H1 (cell line): ENCODE measurements at regions not wholly inside any gene's neighbourhood (a gene's known extent, or its start where the extent isn't known, plus 50 kb on each side); places are given as distances from the start of the nearest gene placed in this dataset.

ENCODE experiments used
- CTCF ChIA-PET: fragments of 300-600 bp; sonication (Branson Sonifier 250); formaldehyde crosslinking; loops from one replicate; lab custom pipeline; 2021; ENCODE audit not compliant: partially characterized antibody; lab: Charles Lee
- POLR2A ChIA-PET: fragments of 300-600 bp; sonication (Branson Sonifier 250); formaldehyde crosslinking; loops from one replicate; lab custom pipeline; 2021; ENCODE audit warnings: inconsistent platforms; ENCODE audit not compliant: partially characterized antibody; lab: Charles Lee
- DNase-seq, 2 experiments: peaks; one replicate each; pipeline versions ENCODE4 v3.0.0 to v3.0.0-alpha.2; 2010 to 2022; ENCODE audit warnings: low spot score in 2 of 2, low read depth in 1 of 2, mixed read lengths in 1 of 2
- FAIRE-seq: peaks from 2 replicates; lab custom pipeline; 2011; peaks lifted over from hg19 to GRCh38; lab: Jason Lieb, UNC
- H2AFZ ChIP-seq: 2 replicates; pipeline ENCODE4 v1.8.1; 2012; ENCODE audit warnings: low read length, inconsistent platforms
- H2AK5ac ChIP-seq: 2 replicates; pipeline ENCODE4 v1.6.1; 2013; ENCODE audit warnings: low read depth, low read length
- H2BK120ac ChIP-seq: replicated peaks from 2 replicates; pipeline ENCODE3; 2013; ENCODE audit warnings: low read depth, low read length, inconsistent platforms
- H2BK12ac ChIP-seq: 2 replicates; pipeline ENCODE4 v1.6.1; 2013; ENCODE audit warnings: low read depth, low read length
- H2BK15ac ChIP-seq: 2 replicates; pipeline ENCODE4 v1.6.1; 2013; ENCODE audit warnings: low read length
- H2BK20ac ChIP-seq: 2 replicates; pipeline ENCODE4 v1.6.1; 2013; ENCODE audit warnings: low read length
- H2BK5ac ChIP-seq: 2 replicates; pipeline ENCODE4 v1.6.1; 2013; ENCODE audit warnings: low read depth, low read length
- H3K14ac ChIP-seq: 2 replicates; pipeline ENCODE4 v1.6.1; 2013; ENCODE audit warnings: inconsistent platforms; ENCODE audit not compliant: insufficient read length
- H3K18ac ChIP-seq: 2 replicates; pipeline ENCODE4 v1.6.1; 2013; ENCODE audit warnings: low read length; ENCODE audit errors: extremely low read depth
- H3K23ac ChIP-seq: 2 replicates; pipeline ENCODE4 v1.6.1; 2013; ENCODE audit warnings: inconsistent platforms; ENCODE audit not compliant: insufficient read length
- H3K23me2 ChIP-seq: 2 replicates; pipeline ENCODE4 v1.6.1; 2013; ENCODE audit warnings: low read depth, low read length
- H3K27ac ChIP-seq: 2 replicates; pipeline ENCODE4 v1.6.1; 2011; ENCODE audit warnings: low read depth, low read length, inconsistent platforms
- H3K27me3 ChIP-seq, 4 experiments: replicated peaks in 1 of 4; 1 replicate in 1 of 4; 2 replicates in 3 of 4; pipeline versions ENCODE4 v1.6.1 to v1.8.1; 2011 to 2013; ENCODE audit warnings: low read length in 3 of 4, mild to moderate bottlenecking in 3 of 4, inconsistent platforms in 2 of 4, mixed read lengths in 2 of 4, moderate library complexity in 1 of 4; ENCODE audit not compliant: control insufficient read depth in 3 of 4, insufficient read depth in 3 of 4; ENCODE audit errors: extremely low read depth in 1 of 4
- H3K36me3 ChIP-seq, 4 experiments: 2 replicates each; pipeline versions ENCODE4 v1.6.1 to v1.8.1; 2011 to 2013; ENCODE audit warnings: mild to moderate bottlenecking in 4 of 4, low read length in 3 of 4, moderate library complexity in 2 of 4, control low read depth in 1 of 4, inconsistent platforms in 1 of 4; ENCODE audit not compliant: insufficient read depth in 4 of 4, control insufficient read depth in 2 of 4
- H3K4ac ChIP-seq: replicated peaks from 2 replicates; pipeline ENCODE3; 2013; ENCODE audit warnings: low read length, low read depth, mixed read lengths, inconsistent platforms; ENCODE audit not compliant: insufficient read length
- H3K4me1 ChIP-seq, 4 experiments: replicated peaks in 1 of 4; 1 replicate in 1 of 4; 2 replicates in 3 of 4; pipeline versions ENCODE4 v1.6.1 to v1.8.1; 2011 to 2013; ENCODE audit warnings: low read length in 3 of 4, inconsistent platforms in 2 of 4, mixed read lengths in 1 of 4; ENCODE audit not compliant: insufficient read depth in 4 of 4, control insufficient read depth in 3 of 4
- H3K4me2 ChIP-seq, 2 experiments: 2 replicates each; pipeline versions ENCODE4 v1.6.1 to v1.8.1; 2011 to 2013; ENCODE audit warnings: low read depth in 2 of 2, low read length in 2 of 2, control low read depth in 1 of 2, inconsistent platforms in 1 of 2, mild to moderate bottlenecking in 1 of 2; ENCODE audit not compliant: insufficient read depth in 1 of 2
- H3K4me3 ChIP-seq, 4 experiments: fragments of 200-600, 300-600 bp in 1 of 4; sonication (generic), shearing (Covaris generic), sonication (Bioruptor Twin) in 1 of 4; 2 replicates each; pipeline versions ENCODE4 v1.5.1 to v1.8.1; 2011 to 2016; ENCODE audit warnings: low read length in 4 of 4, low read depth in 3 of 4, control low read depth in 2 of 4, inconsistent platforms in 2 of 4, mild to moderate bottlenecking in 2 of 4, mixed read lengths in 1 of 4, moderate library complexity in 1 of 4; ENCODE audit not compliant: insufficient read depth in 2 of 4; ENCODE audit errors: extremely low read depth in 1 of 4
- H3K56ac ChIP-seq: replicated peaks from 2 replicates; pipeline ENCODE3; 2013; ENCODE audit warnings: low read depth, mild to moderate bottlenecking, mixed read lengths, low read length, inconsistent platforms; ENCODE audit not compliant: insufficient read length
- H3K79me1 ChIP-seq: 2 replicates; pipeline ENCODE4 v1.6.1; 2013; ENCODE audit warnings: low read depth, low read length, control low read depth
- H3K79me2 ChIP-seq, 2 experiments: 2 replicates each; pipeline versions ENCODE4 v1.6.1 to v1.8.1; 2012 to 2013; ENCODE audit warnings: low read length in 2 of 2, mild to moderate bottlenecking in 2 of 2, inconsistent platforms in 1 of 2; ENCODE audit not compliant: insufficient read depth in 2 of 2, control insufficient read depth in 1 of 2
- H3K9ac ChIP-seq, 4 experiments: replicated peaks in 1 of 4; 1 replicate in 1 of 4; 2 replicates in 3 of 4; pipeline versions ENCODE4 v1.6.1 to v1.8.1; 2011 to 2013; ENCODE audit warnings: low read depth in 3 of 4, low read length in 3 of 4, control low read depth in 2 of 4, mild to moderate bottlenecking in 2 of 4, moderate library complexity in 2 of 4, inconsistent platforms in 1 of 4; ENCODE audit errors: extremely low read depth in 1 of 4
- H3K9me3 ChIP-seq, 2 experiments: 2 replicates each; pipeline versions ENCODE4 v1.6.1 to v1.8.1; 2012 to 2013; ENCODE audit warnings: mild to moderate bottlenecking in 2 of 2, moderate library complexity in 2 of 2, control low read depth in 1 of 2, inconsistent platforms in 1 of 2, low read depth in 1 of 2, low read length in 1 of 2, mixed read lengths in 1 of 2; ENCODE audit not compliant: insufficient read depth in 2 of 2
- H4K20me1 ChIP-seq, 2 experiments: replicated peaks in 1 of 2; 2 replicates each; pipeline versions ENCODE3 to v1.8.1; 2011 to 2013; ENCODE audit warnings: inconsistent platforms in 2 of 2, low read length in 2 of 2, mild to moderate bottlenecking in 1 of 2; ENCODE audit not compliant: insufficient read depth in 2 of 2, control insufficient read depth in 1 of 2
- H4K5ac ChIP-seq: 2 replicates; pipeline ENCODE4 v1.6.1; 2013; ENCODE audit warnings: low read length, low read depth, mixed read lengths, inconsistent platforms; ENCODE audit not compliant: insufficient read length
- H4K8ac ChIP-seq: 2 replicates; pipeline ENCODE4 v1.8.0; 2013; ENCODE audit warnings: mild to moderate bottlenecking, moderate library complexity, low read length, inconsistent platforms; ENCODE audit not compliant: insufficient read depth; ENCODE audit errors: extremely low read depth
- H4K91ac ChIP-seq: replicated peaks from 2 replicates; pipeline ENCODE3; 2013; ENCODE audit warnings: low read length, mixed read lengths, inconsistent platforms; ENCODE audit not compliant: insufficient read length
- CBX5 ChIP-seq: fragments of 300-800, 300-1000 bp; sonication (generic); IDR thresholded peaks from 2 replicates; pipeline ENCODE4 v1.7.1; 2016; ENCODE audit warnings: antibody characterized with exemption, low read length, low read depth
- SIRT6 ChIP-seq: IDR thresholded peaks from one replicate; pipeline ENCODE4 v1.7.1; 2012; ENCODE audit warnings: low read length, inconsistent platforms
- WGBS, 2 experiments: shearing (Covaris generic) in 1 of 2; methylation state at CpG; one replicate each; pipeline versions ENCODE4 v1.1.6 to v1.1.7; 2013 to 2015; ENCODE audit warnings: low lambda C conversion rate in 2 of 2, mixed read lengths in 2 of 2, inconsistent platforms in 1 of 2, low coverage in 1 of 2, missing lambda C conversion rate in 1 of 2; ENCODE audit not compliant: insufficient replicate concordance in 2 of 2, insufficient coverage in 1 of 2, insufficient read length in 1 of 2; ENCODE audit errors: extremely low coverage in 1 of 2, missing lambda C conversion rate in 1 of 2; 5-methylcytosine and 5-hydroxymethylcytosine counted together

DNA sequence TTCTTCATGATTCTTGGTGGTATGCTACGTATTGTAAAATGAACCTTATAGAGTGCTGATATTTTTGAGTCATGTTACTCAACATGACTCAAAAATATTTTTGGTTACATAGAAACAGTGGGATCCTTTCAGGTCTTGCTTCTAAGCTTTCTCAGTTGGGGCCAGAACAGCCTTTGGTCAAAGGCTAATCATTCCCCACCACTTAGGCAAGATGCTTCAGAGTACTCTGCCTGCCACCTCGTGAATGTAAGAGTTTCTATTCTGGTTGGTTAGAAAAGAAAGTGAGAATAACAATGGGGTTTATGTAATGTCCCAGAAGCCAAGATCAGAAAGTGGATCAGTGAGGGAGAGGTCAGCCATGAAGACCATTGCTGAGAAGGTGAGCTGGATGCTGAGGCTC, 327.8 kb downstream of the TCERG1L start:
- no peak overlapping the region for H3K27ac ChIP-seq
- H3K14ac ChIP-seq, result no peak overlapping the region
- FAIRE-seq (no peak), DNase-seq (no peak)
- H3K4me1 ChIP-seq, result no peaks in the 10 kb centered on the region
- no peaks in the 10 kb centered on the region; the same call in 1 of the 2 replicates for H3K23me2 ChIP-seq
- WGBS, 2 experiments, result 71% methylated on average over 2 of the region's 2 CpGs; no CpG with 5 or more reads in 1 of the 2 experiments
- no peaks in the 10 kb centered on the region for H3K79me2 ChIP-seq
- peak overlapping the region; percentile 25 for H4K91ac ChIP-seq
- H3K4me3 ChIP-seq, result no peak overlapping the region
- H2AK5ac ChIP-seq, result peak overlapping the region; percentile 93; the same call in 1 of the 2 replicates
- H3K9ac ChIP-seq, result no peak overlapping the region
- no peaks in the 10 kb centered on the region for H3K36me3 ChIP-seq
- no peak overlapping the region for H2AFZ ChIP-seq
- H3K4me2 ChIP-seq, result no peak overlapping the region
- H3K27me3 ChIP-seq, result no peaks in the 10 kb centered on the region
- no peak overlapping the region for H2BK120ac ChIP-seq
- no peak overlapping the region for H4K5ac ChIP-seq
- no peak overlapping the region for H4K8ac ChIP-seq
- no peak overlapping the region for H2BK15ac ChIP-seq
- ChIA-PET CTCF (interaction anchor here (0.6 to 2.7 kb wide), 3 partner anchors 11 to 101 kb away, joined by 3 to 8 read pairs (median 3); no protein-coding TSS in a partner anchor), POLR2A (no interaction called here)
- no peak overlapping the region for H3K23ac ChIP-seq
- H3K56ac ChIP-seq, result no peak overlapping the region
- H3K79me1 ChIP-seq, result no peaks in the 10 kb centered on the region; the same call in 1 of the 2 replicates
- peak overlapping the region; percentile 18; the same call in 1 of the 2 replicates for H2BK12ac ChIP-seq
- H3K18ac ChIP-seq, result no peak overlapping the region
- peaks cover 4 to 8% of the 10 kb centered on the region in 2 experiments; a peak in 2 of 4 replicates for H3K9me3 ChIP-seq
- H2BK5ac ChIP-seq, result no peak overlapping the region
- peak overlapping the region; percentile 90; the same call in 1 of the 2 replicates for H2BK20ac ChIP-seq
- no peak overlapping the region for H3K4ac ChIP-seq
- no peaks in the 10 kb centered on the region for H4K20me1 ChIP-seq
- no peak for TF ChIP-seq CBX5
- TF ChIP-seq SIRT6, result no peak
